Endothelial cell of umbilical vein (primary cell): ENCODE measurements at regions not wholly inside any gene's neighbourhood (a gene's known extent, or its start where the extent isn't known, plus 50 kb on each side); places are given as distances from the start of the nearest gene placed in this dataset.

ENCODE experiments used
- BruUV-seq: library from RNA; stranded (reverse); fragments of 400-500 nt; replicated peaks from 2 replicates; lab custom pipeline; 2021; lab: Mats Ljungman, UMichigan
- CTCF ChIA-PET: fragments of 300-600, 350-600 bp; sonication (Branson Sonifier 250); formaldehyde crosslinking; loops from one replicate; lab custom pipeline; 2021; ENCODE audit warnings: antibody characterized with exemption, inconsistent platforms; lab: Charles Lee
- POLR2A ChIA-PET: fragments of 300-600, 350-600 bp; sonication (Branson Sonifier 250); formaldehyde crosslinking; loops from one replicate; lab custom pipeline; 2021; ENCODE audit warnings: antibody characterized with exemption, inconsistent platforms; lab: Charles Lee
- DNase-seq: peaks from one replicate; pipeline ENCODE4 v3.0.0-alpha.2; 2011; ENCODE audit warnings: low read depth, low spot score
- FAIRE-seq: peaks from 2 replicates; lab custom pipeline; 2011; peaks lifted over from hg19 to GRCh38; lab: Jason Lieb, UNC
- H2AFZ ChIP-seq: 2 replicates; pipeline ENCODE4 v1.6.0; 2012; ENCODE audit warnings: low read depth, low read length, control low read depth, inconsistent platforms
- H3K27ac ChIP-seq: 2 replicates; pipeline ENCODE4 v1.5.1; 2011; ENCODE audit warnings: low read depth, mild to moderate bottlenecking, control low read depth, low read length, moderate library complexity; ENCODE audit not compliant: insufficient read depth
- H3K27me3 ChIP-seq, 2 experiments: 2 replicates each; pipeline versions ENCODE4 v1.6.0 to v1.6.1; 2011; ENCODE audit warnings: low read length in 2 of 2, mixed read lengths in 1 of 2; ENCODE audit not compliant: control insufficient read depth in 2 of 2, insufficient read depth in 2 of 2
- H3K36me3 ChIP-seq, 2 experiments: 2 replicates in 1 of 2; 3 replicates in 1 of 2; pipeline ENCODE4 v1.5.1; 2011; ENCODE audit warnings: low read length in 2 of 2, mild to moderate bottlenecking in 1 of 2, moderate library complexity in 1 of 2; ENCODE audit not compliant: control insufficient read depth in 2 of 2, insufficient read depth in 2 of 2; ENCODE audit errors: extremely low read depth in 1 of 2
- H3K4me1 ChIP-seq: 3 replicates; pipeline ENCODE4 v1.5.1; 2011; ENCODE audit warnings: mild to moderate bottlenecking, low read length; ENCODE audit not compliant: control insufficient read depth, insufficient read depth; ENCODE audit errors: extremely low read depth
- H3K4me2 ChIP-seq: 2 replicates; pipeline ENCODE4 v1.6.1; 2011; ENCODE audit warnings: low read length, control low read depth, mixed read lengths; ENCODE audit not compliant: insufficient read depth
- H3K4me3 ChIP-seq, 3 experiments: fragments of 200-600 bp in 1 of 3; sonication (generic), shearing (Covaris generic) in 1 of 3; replicated peaks in 1 of 3; 2 replicates each; pipeline ENCODE4 v1.5.1; 2011 to 2016; ENCODE audit warnings: control low read depth in 3 of 3, low read length in 3 of 3, mild to moderate bottlenecking in 2 of 3, inconsistent platforms in 1 of 3, low read depth in 1 of 3, moderate library complexity in 1 of 3; ENCODE audit not compliant: insufficient read depth in 1 of 3
- H3K79me2 ChIP-seq: 2 replicates; pipeline ENCODE4 v1.6.0; 2012; ENCODE audit warnings: low read length, inconsistent platforms; ENCODE audit not compliant: control insufficient read depth, insufficient read depth
- H3K9ac ChIP-seq: replicated peaks from 2 replicates; pipeline ENCODE3; 2011; ENCODE audit warnings: low read length, control low read depth; ENCODE audit not compliant: insufficient read depth; ENCODE audit errors: extremely low read depth
- H3K9me1 ChIP-seq: replicated peaks from 3 replicates; pipeline ENCODE4 v1.6.0; 2011; ENCODE audit warnings: mild to moderate bottlenecking, low read length; ENCODE audit not compliant: control insufficient read depth, insufficient read depth; ENCODE audit errors: extremely low read depth
- H3K9me3 ChIP-seq: replicated peaks from 2 replicates; pipeline ENCODE4 v1.5.1; 2012; ENCODE audit warnings: low read length, inconsistent platforms; ENCODE audit not compliant: control insufficient read depth, insufficient read depth
- H4K20me1 ChIP-seq: replicated peaks from 2 replicates; pipeline ENCODE3; 2011; ENCODE audit warnings: mild to moderate bottlenecking, low read length; ENCODE audit not compliant: control insufficient read depth, insufficient read depth; ENCODE audit errors: extremely low read depth
- EZH2 ChIP-seq: IDR thresholded peaks from 2 replicates; pipeline ENCODE4 v1.6.1; 2012; ENCODE audit warnings: borderline replicate concordance, low read depth, mild to moderate bottlenecking, moderate library complexity, low read length, inconsistent platforms; ENCODE audit not compliant: severe bottlenecking
- FOS ChIP-seq: IDR thresholded peaks from 2 replicates; pipeline ENCODE4 v1.6.1; 2011; ENCODE audit warnings: mild to moderate bottlenecking, low read length, moderate library complexity, borderline replicate concordance; ENCODE audit not compliant: insufficient read depth
- GATA2 ChIP-seq: IDR thresholded peaks from 2 replicates; pipeline ENCODE4 v1.7.0; 2011; ENCODE audit warnings: low read depth, mild to moderate bottlenecking, moderate library complexity, mixed read lengths, low read length; ENCODE audit not compliant: insufficient read length, insufficient read depth
- JUN ChIP-seq: IDR thresholded peaks from 2 replicates; pipeline ENCODE4 v1.6.1; 2011; ENCODE audit warnings: borderline replicate concordance, low read depth; ENCODE audit not compliant: insufficient read length, insufficient read depth
- MYC ChIP-seq: IDR thresholded peaks from one replicate; pipeline ENCODE4 v1.6.1; 2011; ENCODE audit warnings: mild to moderate bottlenecking, low read depth, low read length
- POLR2A ChIP-seq: IDR thresholded peaks from 2 replicates; pipeline ENCODE4 v1.6.1; 2012; ENCODE audit warnings: low read depth, mild to moderate bottlenecking, control low read depth, low read length
- POLR2AphosphoS5 ChIP-seq: IDR thresholded peaks from 2 replicates; pipeline ENCODE4 v1.6.1; 2012; ENCODE audit warnings: low read depth, mild to moderate bottlenecking, control low read depth, low read length, moderate library complexity; ENCODE audit not compliant: insufficient read depth
- dilution Hi-C: fragments of 300-500 bp; cut with MboI; formaldehyde crosslinking; loops from one replicate; pipeline ENCODE4 v1.15.0; 2019; ENCODE audit warnings: low sequenced_read_pairs; ENCODE audit not compliant: extremely low pct_ligation_motif_present
- intact Hi-C: fragments of 100-400 bp; cut with micrococcal nuclease; formaldehyde crosslinking; loops from one replicate; pipeline ENCODE4 v1.10.0; 2022
- TF ChIP-seq, protein P1 (sequence below), 2 donors: IDR thresholded peaks; 1 replicate in 1 of 2; 2 replicates in 1 of 2; pipeline ENCODE4 v1.5.1; 2011; ENCODE audit warnings: low read length in 2 of 2, mild to moderate bottlenecking in 2 of 2, moderate library complexity in 2 of 2, control low read depth in 1 of 2, inconsistent platforms in 1 of 2, low read depth in 1 of 2; ENCODE audit not compliant: insufficient read depth in 1 of 2; ENCODE audit errors: extremely low read depth in 1 of 2
- TF ChIP-seq, protein P2 (sequence below): IDR thresholded peaks from 2 replicates; pipeline ENCODE4 v1.6.1; 2011; ENCODE audit not compliant: insufficient read depth, insufficient read length

DNA sequence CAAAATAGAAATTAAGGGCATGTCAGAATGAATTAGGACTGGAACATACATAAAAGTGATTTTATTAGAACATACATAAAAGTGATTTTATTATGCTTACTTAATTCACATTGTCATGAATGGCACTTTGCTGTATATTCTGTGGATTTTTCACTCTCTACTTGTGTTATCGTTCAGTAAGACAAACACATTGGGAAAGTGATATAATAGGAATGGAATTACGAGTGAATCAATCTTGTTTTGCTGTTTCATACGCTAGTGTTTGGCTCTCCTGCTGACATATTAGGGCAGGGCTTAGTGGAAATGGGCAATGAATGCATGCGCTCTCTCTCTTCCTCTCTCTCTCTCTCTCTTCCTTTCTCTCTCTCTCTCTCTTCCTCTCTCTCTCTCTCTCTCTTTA, 561.1 kb downstream of the ACTR3B start:
- H2AFZ ChIP-seq: no peak overlapping the region
- H3K4me3 ChIP-seq: no peak overlapping the region
- dilution Hi-C loops: no loop called here
- no peaks in the 10 kb centered on the region for H4K20me1 ChIP-seq
- H3K9me1 ChIP-seq: no peaks in the 10 kb centered on the region
- no peaks in the 10 kb centered on the region for H3K79me2 ChIP-seq
- H3K27me3 ChIP-seq: no peaks in the 10 kb centered on the region
- intact Hi-C loops: no loop called here
- peaks cover 4% of the 10 kb centered on the region for H3K9me3 ChIP-seq
- TF ChIP-seq, protein P1, sequence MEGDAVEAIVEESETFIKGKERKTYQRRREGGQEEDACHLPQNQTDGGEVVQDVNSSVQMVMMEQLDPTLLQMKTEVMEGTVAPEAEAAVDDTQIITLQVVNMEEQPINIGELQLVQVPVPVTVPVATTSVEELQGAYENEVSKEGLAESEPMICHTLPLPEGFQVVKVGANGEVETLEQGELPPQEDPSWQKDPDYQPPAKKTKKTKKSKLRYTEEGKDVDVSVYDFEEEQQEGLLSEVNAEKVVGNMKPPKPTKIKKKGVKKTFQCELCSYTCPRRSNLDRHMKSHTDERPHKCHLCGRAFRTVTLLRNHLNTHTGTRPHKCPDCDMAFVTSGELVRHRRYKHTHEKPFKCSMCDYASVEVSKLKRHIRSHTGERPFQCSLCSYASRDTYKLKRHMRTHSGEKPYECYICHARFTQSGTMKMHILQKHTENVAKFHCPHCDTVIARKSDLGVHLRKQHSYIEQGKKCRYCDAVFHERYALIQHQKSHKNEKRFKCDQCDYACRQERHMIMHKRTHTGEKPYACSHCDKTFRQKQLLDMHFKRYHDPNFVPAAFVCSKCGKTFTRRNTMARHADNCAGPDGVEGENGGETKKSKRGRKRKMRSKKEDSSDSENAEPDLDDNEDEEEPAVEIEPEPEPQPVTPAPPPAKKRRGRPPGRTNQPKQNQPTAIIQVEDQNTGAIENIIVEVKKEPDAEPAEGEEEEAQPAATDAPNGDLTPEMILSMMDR (IDR thresholded peaks at IDR 0.05; ENCODE audit: extremely low read depth in 1 of 2, insufficient read depth in 1 of 2, low read depth in 1 of 2, low read length in 2 of 2): no peak
- TF ChIP-seq EZH2 (no peak), JUN (no peak), POLR2AphosphoS5 (no peak), MYC (no peak), GATA2 (no peak), FOS (no peak), POLR2A (no peak)
- TF ChIP-seq, protein P2, sequence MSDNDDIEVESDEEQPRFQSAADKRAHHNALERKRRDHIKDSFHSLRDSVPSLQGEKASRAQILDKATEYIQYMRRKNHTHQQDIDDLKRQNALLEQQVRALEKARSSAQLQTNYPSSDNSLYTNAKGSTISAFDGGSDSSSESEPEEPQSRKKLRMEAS: no peak
- POLR2A ChIA-PET: no interaction called here
- H3K27ac ChIP-seq: no peak overlapping the region
- DNase-seq: no peak
- H3K4me2 ChIP-seq: no peak overlapping the region
- no peaks in the 10 kb centered on the region for H3K4me1 ChIP-seq
- no TSS peak for BruUV-seq
- no peak overlapping the region for H3K9ac ChIP-seq
- CTCF ChIA-PET: no interaction called here
- no peaks in the 10 kb centered on the region for H3K36me3 ChIP-seq
- FAIRE-seq: no peak
